ENCODE measurements at regions not wholly inside any gene's neighbourhood (a gene's known extent, or its start where the extent isn't known, plus 50 kb on each side); places are given as distances from the start of the nearest gene placed in this dataset.

DNA sequence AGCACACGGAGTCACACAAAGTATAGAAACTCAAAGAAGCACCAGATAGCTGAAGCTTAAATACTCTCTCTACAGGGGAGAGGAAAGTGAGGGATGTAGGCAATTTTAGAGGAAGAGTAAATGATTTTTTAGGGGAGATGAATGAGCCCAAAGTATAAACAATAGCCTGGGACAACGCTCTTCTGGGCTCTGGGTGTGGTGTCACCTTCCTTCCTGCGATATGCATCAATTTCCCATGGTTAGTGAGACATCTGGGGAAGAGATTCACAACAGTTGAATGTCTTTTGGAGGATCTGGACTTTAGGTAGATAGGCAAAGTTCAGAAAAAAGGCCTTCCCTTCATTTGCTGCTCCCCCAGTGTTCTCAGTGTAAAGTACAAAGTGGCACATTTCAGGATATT is 125.2 kb downstream of the EFHB start:
- Mint-ChIP-seq H3K4me3 (no peak overlapping the region), H3K36me3 (ENCODE audit: low read depth) (peaks cover 4% of the 10 kb centered on the region), H3K4me1 (no peaks in the 10 kb centered on the region), H3K9me3 (no peaks in the 10 kb centered on the region), H3K27me3 (ENCODE audit: low read depth) (no peaks in the 10 kb centered on the region), H3K27ac (ENCODE audit: unreplicated experiment) (no peak overlapping the region)
- TF ChIP-seq, protein P1, sequence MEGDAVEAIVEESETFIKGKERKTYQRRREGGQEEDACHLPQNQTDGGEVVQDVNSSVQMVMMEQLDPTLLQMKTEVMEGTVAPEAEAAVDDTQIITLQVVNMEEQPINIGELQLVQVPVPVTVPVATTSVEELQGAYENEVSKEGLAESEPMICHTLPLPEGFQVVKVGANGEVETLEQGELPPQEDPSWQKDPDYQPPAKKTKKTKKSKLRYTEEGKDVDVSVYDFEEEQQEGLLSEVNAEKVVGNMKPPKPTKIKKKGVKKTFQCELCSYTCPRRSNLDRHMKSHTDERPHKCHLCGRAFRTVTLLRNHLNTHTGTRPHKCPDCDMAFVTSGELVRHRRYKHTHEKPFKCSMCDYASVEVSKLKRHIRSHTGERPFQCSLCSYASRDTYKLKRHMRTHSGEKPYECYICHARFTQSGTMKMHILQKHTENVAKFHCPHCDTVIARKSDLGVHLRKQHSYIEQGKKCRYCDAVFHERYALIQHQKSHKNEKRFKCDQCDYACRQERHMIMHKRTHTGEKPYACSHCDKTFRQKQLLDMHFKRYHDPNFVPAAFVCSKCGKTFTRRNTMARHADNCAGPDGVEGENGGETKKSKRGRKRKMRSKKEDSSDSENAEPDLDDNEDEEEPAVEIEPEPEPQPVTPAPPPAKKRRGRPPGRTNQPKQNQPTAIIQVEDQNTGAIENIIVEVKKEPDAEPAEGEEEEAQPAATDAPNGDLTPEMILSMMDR (conservative IDR thresholded peaks at IDR 0.05): no peak
- DNase-seq (ENCODE audit: low read depth, low spot score): no peak

DNA sequence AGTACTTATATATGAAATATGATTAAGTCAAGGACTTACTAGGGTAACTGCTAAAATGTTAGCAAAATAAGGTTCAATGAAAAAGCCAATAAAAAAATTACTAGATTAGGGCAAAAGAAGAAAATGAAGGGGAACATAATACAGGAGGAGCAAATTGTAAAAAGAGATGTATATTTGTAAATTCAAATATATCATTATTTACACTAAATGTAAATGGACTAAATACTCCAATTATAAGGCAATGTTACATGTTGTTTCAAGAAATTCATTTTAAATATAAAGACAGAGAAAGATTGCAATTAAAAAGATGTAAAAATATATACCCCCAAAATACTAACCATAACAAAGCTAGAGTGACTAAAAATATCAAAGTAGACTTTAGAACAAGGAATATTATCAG is 134.1 kb downstream of the EFHB start:
- no peak overlapping the region for H3K27ac Mint-ChIP-seq (ENCODE audit: unreplicated experiment)
- H3K36me3 Mint-ChIP-seq (ENCODE audit: low read depth): peaks cover 6% of the 10 kb centered on the region
- H3K9me3 Mint-ChIP-seq: no peaks in the 10 kb centered on the region

GRCh38 chr3:19799115-19799514 is 134.9 kb downstream of the EFHB start:
- H3K9me3 Mint-ChIP-seq: no peaks in the 10 kb centered on the region
- no peaks in the 10 kb centered on the region for H3K4me1 Mint-ChIP-seq
- H3K4me3 Mint-ChIP-seq: no peak overlapping the region
- DNase-seq (ENCODE audit: low read depth, low spot score): no peak
- TF ChIP-seq, protein P1 (conservative IDR thresholded peaks at IDR 0.05): no peak
- H3K27ac Mint-ChIP-seq (ENCODE audit: unreplicated experiment): no peak overlapping the region
- peaks cover 3% of the 10 kb centered on the region for H3K36me3 Mint-ChIP-seq (ENCODE audit: low read depth)
- no peaks in the 10 kb centered on the region for H3K27me3 Mint-ChIP-seq (ENCODE audit: low read depth)

More for the DNA sequence above, 134.1 kb downstream of the EFHB start:
- TF ChIP-seq, protein P1 (conservative IDR thresholded peaks at IDR 0.05): no peak
- DNase-seq (ENCODE audit: low read depth, low spot score): no peak
- H3K4me3 Mint-ChIP-seq: no peak overlapping the region
- H3K27me3 Mint-ChIP-seq (ENCODE audit: low read depth): no peaks in the 10 kb centered on the region
- no peaks in the 10 kb centered on the region for H3K4me1 Mint-ChIP-seq

DNA sequence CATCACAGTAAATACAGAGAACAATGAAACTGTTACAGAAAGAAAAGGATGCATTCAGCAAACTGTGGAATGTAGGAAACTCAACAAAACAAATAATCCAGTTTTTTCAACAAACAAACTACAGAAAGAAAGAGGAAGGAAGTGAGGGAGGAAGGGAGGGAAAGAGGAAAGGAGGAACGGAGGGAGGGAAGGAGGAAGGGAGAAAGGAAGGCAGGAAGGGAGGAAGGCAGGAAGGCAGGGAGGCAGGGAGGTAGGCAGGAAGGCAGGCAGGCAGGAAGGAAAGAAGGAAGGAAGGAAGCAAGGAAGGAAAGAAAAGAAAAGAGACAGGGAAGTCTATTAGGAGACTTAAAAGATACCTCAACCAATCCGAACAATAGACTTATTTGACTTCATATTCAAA is 135.7 kb downstream of the EFHB start:
- TF ChIP-seq, protein P1 (conservative IDR thresholded peaks at IDR 0.05): no peak
- no peaks in the 10 kb centered on the region for H3K27me3 Mint-ChIP-seq (ENCODE audit: low read depth)
- H3K36me3 Mint-ChIP-seq (ENCODE audit: low read depth): peaks cover 2% of the 10 kb centered on the region
- H3K4me1 Mint-ChIP-seq: no peaks in the 10 kb centered on the region
- H3K9me3 Mint-ChIP-seq: no peaks in the 10 kb centered on the region
- DNase-seq (ENCODE audit: low read depth, low spot score): no peak
- H3K27ac Mint-ChIP-seq (ENCODE audit: unreplicated experiment): no peak overlapping the region
- H3K4me3 Mint-ChIP-seq: no peak overlapping the region

GRCh38 chr3:19792388-19792787 is 141.6 kb downstream of the EFHB start:
- peaks cover 3% of the 10 kb centered on the region for H3K27me3 Mint-ChIP-seq (ENCODE audit: low read depth)
- no peaks in the 10 kb centered on the region for H3K9me3 Mint-ChIP-seq
- DNase-seq (ENCODE audit: low read depth, low spot score): no peak
- TF ChIP-seq, protein P1 (conservative IDR thresholded peaks at IDR 0.05): no peak
- no peaks in the 10 kb centered on the region for H3K36me3 Mint-ChIP-seq (ENCODE audit: low read depth)
- H3K4me3 Mint-ChIP-seq: no peak overlapping the region
- H3K4me1 Mint-ChIP-seq: no peaks in the 10 kb centered on the region
- no peak overlapping the region for H3K27ac Mint-ChIP-seq (ENCODE audit: unreplicated experiment)

DNA sequence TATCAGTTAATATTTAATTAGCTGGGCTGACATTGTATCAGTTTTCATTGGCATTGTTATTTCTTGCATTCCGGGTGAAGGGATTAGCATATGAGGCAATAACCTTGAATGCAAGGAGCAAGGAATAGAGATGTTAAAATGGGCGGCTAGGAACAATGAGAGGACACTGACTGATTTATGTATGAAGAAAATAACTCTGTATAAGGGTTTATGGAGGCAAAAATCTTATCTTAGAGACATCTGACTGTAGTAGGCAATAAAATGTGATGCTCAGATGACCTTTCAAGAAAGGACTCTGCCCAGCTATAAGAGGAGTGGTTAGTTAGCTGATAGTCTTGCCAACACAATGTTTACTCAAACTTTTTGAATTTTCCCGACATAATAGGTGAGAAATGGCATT is 158.3 kb downstream of the EFHB start:
- Mint-ChIP-seq H3K4me3 (no peak overlapping the region), H3K36me3 (ENCODE audit: low read depth) (peaks cover 3% of the 10 kb centered on the region), H3K4me1 (no peaks in the 10 kb centered on the region), H3K9me3 (peaks cover 3% of the 10 kb centered on the region), H3K27ac (ENCODE audit: unreplicated experiment) (no peak overlapping the region), H3K27me3 (ENCODE audit: low read depth) (no peaks in the 10 kb centered on the region)
- no peak for DNase-seq (ENCODE audit: low read depth, low spot score)
- TF ChIP-seq, protein P1 (conservative IDR thresholded peaks at IDR 0.05): no peak
